DMS53 treated with DMSO at 0.1 percent for 48 hours (cell line): ENCODE measurements at regions not wholly inside any gene's neighbourhood (a gene's known extent, or its start where the extent isn't known, plus 50 kb on each side); places are given as distances from the start of the nearest gene placed in this dataset.

ENCODE experiments used
- DNase-seq: peaks from one replicate; lab custom pipeline; 2025; ENCODE audit not compliant: unreplicated experiment; lab: John Stamatoyannopoulos, UW

DNA sequence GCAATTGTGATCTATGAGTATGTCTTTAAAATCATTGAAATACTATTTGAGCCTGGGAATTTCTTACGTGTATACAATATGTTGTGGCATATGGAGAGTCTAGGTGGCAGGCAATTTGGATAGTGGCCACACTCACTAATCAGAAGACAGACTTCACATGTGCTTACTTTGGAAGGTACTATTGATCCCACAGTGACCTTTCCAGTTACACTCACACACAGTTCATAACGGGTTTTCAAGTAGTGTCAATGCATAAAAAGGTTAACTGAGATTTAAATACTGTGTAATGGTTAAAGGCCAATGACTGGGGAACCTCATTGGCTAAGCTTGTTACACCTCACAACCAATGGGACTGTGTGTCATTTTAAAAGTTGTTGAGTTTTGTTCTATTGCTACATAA is 783.2 kb downstream of the RPA4 start:
- no peak for DNase-seq

DNA sequence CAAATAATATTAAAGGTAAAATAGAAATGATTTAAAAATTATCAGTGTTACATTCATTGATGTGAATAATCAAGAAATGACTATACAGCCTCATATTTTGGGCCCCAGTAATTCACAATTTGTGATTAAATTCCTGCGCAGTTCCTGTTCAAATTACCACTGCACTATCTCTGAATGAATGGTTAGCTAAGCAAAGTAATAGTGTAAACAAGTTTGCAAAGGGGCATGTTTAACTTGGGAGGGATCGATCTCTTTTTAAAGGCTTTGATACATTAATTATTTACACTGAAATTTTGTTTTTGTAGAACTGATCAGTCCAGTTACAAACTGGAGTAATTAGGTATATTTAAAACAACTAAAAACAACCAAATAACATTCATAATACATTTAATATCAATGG is 784.4 kb downstream of the RPA4 start:
- no peak for DNase-seq

DNA sequence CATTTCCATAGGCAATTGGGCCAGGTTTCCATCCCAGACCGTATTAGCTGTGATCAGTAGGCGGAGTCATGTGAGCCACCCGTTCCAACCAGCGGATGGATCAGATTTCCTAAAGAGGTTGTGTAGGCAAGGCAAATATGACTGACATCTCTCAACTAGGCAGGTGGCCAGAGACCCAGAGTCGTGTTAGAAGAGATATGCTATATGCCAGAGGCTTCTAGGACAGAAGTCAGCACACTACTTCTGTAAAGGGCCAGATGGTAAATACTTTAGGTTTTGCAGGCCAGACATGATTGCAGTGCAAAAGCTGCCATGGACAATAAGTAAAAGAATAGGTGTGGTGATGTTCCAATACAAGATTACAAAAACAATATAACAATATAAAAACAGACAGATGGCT is 788.4 kb downstream of the RPA4 start:
- peak; percentile 64 for DNase-seq

DNA sequence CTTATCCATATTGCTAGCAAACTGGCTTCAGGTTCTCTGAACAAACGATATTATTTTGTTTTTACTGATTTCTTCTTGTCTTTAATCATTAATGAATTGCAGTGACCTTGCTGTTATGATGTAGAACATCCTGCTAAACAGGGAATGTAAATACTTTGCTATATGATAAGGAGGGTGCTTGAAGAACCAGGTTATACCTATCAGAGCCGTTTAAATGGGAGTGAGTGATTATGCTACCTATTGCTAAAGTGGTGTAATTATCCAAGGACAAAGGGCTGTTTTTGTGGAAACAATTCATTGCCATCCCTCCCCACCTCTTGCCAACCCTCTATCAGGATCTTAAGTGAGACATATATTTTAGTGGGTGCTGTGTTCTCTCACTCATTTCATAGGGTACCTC is 788.9 kb downstream of the RPA4 start:
- peak; percentile 60 for DNase-seq

DNA sequence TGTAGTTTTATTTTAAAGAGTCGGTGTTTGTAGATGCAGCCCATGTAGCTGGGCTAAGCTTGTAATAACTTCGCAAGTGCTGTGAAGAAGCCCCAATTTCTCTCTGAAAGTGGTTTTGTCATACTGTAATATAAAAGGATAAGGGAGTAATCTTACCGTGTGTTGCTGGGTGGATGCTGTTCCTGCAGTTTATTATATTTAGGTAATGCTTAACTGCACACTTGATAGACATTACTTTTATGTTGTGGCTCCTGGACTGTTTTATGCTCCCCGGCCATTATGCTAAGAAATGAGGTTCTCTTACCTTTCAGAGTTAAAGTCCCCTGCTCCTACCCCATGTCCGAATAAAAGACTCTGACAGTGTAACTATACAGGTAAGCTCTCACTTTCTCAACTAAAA is 789.4 kb downstream of the RPA4 start:
- no peak for DNase-seq

DNA sequence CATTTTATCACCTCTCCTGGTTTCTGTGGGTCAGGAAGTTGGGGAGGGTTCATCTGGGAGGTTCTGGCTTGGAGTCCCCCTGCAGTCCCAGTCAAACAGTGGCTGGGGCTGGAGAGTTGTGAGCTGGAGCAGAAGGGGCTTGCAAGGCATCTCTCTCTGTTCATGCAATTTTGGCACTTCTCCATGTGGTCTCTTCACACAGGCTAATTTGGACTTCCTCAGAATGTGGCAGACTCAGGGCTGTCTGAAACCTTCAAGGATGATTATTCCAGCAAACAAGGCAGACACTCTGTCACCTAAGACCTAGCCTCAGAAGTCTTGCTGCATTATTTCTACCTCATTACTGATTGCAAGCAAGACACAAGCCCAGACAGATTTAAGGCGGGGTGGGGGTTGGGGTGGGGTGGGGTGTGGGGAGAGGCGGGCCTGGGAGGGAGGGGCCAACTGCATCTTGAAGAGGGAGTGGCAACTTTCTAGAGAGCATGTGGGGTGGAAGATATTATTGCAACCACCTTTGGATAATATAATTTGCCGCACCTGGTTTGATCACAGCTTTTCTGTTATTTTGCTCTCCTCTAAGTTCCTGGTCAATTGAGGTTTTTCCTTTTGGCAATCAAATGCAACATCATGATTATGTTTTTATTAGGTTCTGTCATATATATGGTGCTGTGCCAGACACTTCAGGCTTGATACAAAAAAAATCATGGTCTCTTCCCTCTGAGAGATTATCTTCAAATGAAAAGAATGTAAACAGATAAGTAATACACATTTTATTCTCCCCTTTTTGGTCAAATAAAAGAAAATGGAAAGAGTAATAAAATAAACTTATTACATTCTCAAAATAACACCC is 799.5 kb downstream of the RPA4 start:
- no peak for DNase-seq

DNA sequence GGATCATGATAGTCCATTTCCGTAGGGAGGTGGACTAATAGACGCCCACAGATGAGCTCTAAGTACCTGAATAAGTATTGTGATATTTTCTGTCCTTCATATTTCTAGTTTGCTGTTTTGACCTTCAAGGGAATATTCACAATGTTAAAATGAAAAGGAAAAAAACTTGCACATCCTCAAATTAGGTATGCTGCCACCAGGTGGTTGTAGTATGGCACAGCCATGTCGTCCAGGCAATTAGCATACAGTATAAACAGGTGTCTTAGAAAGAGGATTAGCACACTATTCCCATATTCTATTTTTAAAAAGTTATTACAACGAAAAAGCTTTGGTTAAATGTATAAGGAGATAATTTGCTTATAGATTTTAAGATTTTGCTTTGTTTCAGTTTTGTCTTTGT is 802.0 kb downstream of the RPA4 start:
- peak; percentile 46 for DNase-seq

DNA sequence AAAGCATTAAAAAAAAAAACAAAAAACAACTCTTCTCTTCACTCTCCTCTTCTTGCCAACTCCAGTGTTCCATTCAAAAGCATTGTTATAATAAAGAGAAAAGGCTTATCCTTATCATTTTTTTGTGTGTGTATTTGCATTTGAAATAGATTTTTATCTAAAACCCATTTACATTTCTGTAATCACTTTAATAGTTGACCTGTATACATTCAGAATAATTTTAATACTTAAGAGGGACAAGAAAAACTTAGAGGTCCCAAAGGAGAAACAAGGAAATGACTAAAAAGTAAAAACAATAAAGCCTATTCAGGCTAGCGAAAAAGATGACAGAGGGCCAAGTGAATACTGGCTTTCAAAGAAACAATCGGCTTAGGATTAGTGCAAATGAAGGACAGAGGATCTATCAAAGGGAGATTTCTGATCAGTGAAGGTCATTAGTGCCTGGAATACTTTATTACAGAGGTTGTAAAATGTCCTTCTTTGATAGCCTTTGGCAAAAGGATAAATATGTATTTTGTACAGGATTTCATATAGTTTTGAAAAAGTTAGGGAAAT is 808.3 kb downstream of the RPA4 start:
- no peak for DNase-seq

DNA sequence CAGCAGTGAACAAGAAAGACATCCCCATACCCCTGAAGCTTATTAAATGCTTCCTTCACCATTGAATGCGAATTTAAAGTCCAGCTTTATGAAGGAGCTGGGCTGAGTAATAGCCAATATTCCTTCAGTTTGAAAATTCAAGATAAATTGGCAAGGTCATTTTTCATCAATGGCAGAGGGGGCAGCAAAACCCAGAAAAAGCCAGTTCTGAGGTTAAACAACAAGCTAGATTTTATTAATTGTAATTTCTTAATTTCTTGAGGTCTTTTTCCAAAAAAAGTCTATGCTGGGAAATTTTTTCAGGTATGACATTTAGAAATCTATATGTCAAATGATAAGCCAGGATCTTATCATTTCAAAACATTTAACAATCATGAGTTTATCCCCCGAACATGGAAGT is 808.9 kb downstream of the RPA4 start:
- DNase-seq, result no peak

DNA sequence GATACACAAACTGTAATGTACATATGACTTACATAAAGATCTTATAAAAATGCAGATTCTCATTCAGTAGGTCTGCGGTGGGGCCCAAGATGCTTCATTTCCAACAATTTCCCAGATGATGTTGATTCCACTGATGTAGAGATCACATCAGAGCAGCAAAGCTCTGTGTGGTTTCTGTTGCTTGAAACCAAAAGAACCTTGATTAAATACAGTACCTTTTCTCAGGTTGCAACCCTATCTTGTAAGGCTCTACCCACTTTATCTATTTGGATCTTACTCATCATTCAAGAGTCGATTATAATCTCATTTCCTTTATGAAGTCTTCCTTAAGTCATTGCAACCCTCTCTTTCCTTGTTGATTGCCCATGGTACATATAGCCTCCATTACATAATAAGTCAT is 816.8 kb downstream of the RPA4 start:
- DNase-seq, result no peak

DNA sequence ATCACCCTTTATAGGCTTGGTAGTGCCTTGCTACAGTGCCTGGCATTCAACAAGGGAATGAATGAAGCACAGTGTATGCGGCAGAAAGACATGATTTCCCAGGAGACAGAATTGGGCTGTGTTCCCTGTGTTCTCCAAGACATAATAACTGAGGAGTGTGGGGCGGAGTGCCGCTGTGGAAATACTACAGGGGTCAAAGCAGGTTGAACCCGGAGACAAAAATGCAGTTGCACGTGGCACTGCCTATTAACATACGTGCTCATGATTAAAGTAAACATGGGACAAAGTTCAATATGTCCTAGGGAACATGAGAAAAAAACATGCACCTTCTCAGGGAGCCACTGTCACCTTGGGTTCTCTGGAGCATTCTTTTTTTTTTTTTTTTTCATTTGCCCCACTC is 820.8 kb downstream of the RPA4 start:
- DNase-seq, result no peak

DNA sequence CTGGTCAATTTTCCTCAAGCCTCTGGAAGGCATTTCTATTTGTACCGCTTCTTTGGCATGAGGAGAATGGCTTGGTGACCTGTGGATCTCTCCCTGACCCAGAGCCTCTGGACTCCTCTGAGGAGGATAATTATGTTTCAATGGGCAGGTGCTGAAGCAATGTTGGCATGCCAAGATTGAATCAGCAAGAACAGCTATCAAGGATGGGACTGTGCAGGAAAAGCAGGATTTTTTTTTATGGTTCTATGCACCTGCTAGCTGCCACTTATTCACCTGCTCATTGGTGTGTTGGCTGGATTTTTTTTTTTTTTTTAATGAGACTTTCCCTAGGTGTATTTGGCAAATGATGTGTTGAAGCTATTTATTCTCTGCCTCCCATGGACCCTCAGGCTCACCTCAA is 821.2 kb downstream of the RPA4 start:
- DNase-seq, result peak; percentile 0

DNA sequence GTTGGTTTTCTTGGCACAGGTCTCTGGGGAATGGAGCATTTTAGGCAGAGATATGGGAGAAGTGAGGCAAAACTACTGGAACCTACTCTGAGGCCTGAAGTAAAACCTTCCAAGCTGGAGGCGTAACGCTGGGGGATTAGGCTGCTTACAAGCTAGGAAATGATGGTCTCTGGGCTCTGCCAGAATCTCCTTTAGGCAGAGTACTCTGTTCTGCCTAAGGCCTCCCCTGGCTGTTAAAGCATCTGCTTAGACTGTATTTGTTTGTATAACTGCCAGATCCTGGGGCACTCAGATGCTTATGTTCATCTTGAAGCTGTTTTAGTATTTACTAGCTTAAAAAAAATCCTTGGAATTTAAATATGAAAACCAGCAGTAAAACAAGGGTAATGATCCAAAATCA is 822.2 kb downstream of the RPA4 start:
- DNase-seq, result no peak

DNA sequence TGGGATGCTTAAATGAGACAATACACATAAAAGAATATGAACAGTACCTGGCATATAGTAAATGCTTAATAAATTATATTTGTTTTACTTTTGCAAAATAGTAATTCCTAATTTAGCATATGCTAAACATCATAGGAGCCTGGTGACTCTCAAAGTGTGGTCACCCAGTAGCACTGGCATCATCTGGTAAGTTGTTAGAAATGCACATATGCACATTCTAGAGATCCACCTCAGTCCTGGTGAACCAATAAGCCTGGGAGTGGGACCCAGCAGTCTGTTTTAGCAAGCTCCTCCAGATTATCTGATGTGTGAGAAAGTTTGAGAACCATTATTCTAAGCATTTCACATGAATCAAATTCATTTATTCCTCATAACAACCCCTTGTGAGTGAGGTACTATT is 830.4 kb downstream of the RPA4 start:
- DNase-seq, result no peak

DNA sequence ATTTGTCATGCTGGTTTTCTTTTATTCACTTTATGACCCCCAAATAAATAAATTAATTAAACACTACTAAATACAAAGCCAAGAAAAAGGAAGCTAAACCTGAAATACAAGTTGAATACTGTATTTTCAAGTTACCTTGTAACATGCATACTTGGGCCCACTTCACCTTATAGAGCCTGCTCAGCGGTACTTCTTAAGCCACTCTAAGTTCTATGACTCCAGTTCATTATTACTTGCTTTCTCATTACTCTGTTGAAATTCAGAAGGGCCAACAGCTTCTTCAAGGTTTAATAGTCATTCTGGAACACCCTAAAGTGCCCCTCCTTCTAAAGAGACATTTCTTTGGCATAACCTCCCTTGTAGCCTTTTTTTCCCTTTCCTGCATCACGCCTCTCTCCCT is 844.5 kb downstream of the RPA4 start:
- no peak for DNase-seq

DNA sequence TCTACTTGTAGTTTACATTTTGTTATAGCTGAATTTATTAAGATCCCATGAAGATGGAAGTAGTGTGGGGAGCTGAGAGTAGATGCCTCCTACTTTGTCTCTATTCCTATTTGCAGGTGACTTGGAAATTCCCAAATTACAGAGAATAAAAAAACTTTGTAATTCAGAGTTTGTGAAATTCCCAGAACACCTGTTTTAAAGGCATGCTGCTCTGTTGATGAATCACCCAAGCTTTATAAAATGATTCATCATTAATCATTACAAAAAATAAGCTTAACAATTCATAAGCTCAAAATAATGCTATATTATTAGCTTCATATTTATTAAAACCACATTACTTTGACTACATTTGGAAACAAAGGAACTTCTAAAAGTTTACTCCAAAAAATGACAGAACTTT is 856.3 kb downstream of the RPA4 start:
- DNase-seq, result no peak

DNA sequence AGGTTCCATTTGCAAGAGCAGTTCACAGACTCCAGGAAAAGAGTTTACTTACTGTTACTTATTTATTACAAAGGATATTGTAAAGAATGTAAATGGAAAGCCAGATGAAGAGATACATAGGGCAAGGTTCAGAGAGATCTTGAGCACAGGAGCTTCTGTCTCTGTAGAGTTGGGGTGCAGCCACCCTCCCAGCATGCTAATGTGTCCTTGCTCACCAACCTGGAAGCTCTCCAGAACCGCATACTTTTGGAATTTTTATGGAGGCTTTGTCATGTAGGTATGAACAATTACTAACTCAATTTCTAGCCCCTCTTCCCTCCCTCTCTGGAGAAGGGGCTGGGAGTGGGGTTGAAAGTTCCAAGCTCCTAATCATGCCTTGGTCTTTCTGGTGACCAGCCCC is 857.2 kb downstream of the RPA4 start:
- DNase-seq, result no peak

DNA sequence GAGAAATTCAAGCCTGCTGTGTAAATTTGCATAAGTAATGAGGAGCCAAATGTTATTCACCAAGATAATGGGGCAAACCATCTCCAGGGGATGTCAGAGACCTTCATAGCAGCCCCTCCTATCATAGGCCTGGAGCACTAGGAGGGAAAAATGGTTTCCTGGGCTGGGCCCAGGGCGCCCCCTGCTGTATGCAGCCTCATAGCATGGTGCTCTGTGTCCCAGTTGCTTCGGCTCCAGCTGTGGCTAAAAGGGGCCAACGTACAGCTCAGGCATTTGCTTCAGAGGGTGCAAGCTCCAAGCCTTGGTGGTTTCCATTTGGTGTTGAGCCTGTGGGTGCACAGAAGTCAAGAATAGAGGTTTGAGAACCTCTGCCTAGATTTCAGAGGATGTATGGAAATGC is 859.3 kb downstream of the RPA4 start:
- DNase-seq, result no peak

DNA sequence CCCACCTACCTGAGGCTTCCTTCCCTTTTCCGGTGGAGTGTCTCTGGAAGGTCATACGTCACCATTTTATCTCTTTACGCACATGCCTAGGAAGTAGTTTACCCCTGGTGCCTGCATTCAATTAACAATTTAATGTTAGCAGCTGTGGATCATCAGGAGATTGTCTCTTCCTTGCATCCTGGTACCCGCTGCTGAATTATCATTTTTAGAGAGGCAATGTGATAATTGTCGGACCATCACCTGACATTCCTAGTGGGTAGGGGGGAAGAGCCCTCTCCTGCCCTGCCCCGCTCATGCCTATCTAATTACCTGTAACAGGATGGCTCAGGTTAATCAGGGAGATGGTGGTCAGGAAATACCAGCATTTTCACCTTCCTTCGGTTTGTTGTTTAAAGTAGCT is 863.6 kb downstream of the RPA4 start:
- DNase-seq, result no peak

DNA sequence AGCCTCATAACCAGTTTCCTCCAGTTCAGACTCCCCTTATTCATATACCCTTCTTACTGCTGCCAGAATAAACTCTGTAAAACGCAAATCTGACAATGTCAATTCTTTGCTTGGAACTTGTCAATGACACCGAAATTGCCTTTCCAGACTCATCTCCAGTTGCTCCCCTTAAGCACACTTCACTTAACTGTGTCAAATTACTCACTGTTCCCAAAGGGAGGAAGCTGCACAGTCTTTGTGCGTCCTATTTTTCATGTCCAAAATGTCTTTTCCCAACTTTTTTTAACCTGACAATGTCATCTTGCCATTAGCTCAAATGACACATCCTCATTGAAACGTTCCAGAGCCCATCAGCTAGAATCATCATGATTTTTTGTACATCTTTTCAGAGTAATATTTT is 867.3 kb downstream of the RPA4 start:
- no peak for DNase-seq

DNA sequence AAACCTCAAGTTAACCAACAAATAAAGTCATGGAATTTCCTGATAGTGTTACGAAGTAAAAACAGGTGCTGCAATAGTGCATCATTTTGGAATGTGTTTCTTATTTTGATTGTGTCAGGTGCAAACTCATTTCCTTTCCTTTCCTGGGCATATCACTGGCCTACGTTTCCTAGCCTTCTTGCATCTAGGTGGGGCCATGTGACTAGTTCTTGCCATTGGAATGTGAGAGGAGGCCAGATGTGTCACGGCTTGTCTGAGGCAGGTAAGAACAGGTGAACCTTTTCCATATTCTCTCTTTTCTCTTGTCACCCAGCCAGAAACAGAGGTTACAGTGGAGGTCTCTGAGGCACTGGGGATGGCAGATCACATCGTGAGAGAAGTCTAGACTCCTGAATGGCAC is 868.0 kb downstream of the RPA4 start:
- no peak for DNase-seq

DNA sequence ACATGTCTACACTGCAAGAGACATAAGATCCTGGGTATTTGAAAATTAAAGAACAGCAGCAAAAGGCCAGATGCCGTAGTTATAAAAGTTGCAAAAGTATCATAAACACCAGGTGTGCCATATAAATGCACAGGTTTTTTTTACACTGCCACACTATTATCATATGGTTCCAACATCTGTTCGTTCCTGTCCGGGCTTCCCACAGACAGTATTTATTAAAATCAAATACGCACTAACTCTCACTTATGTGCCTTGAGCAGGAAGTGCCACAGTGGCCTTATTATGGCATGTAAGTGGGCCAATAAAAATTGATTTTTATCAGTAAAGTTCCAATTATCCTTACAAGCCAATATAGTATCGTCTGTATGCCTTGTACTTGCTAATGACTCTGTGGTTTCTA is 873.2 kb downstream of the RPA4 start:
- DNase-seq, result no peak

DNA sequence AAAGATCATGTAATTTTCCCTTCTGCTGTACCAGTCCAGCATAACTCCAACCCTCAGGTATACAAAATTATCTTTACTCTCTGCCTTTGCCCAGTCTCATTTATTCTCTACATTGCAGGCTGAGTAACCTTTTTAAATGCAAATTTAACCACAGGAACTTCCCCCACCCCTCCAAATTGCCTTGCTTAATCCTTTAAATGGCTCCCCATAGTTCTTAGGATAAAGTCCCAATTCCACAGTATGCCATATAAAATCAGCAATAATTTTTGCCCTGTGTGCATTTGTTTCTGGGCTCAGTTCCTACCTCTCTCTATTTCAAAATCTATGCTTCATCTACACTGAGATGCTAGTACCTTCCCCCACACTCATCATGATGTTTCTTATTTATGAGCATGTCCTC is 879.7 kb downstream of the RPA4 start:
- DNase-seq, result no peak
